HEK293T (cell line): ENCODE measurements at regions not wholly inside any gene's neighbourhood (a gene's known extent, or its start where the extent isn't known, plus 50 kb on each side); places are given as distances from the start of the nearest gene placed in this dataset.

ENCODE experiments used
- BHLHE40 ChIP-seq: fragments of 450-650 bp; IDR thresholded peaks from 2 replicates; pipeline ENCODE4 v1.6.1; 2016; ENCODE audit warnings: mild to moderate bottlenecking, moderate library complexity, borderline replicate concordance
- ELF4 ChIP-seq: fragments of 450-650 bp; IDR thresholded peaks from 2 replicates; pipeline ENCODE4 v1.6.1; 2017; ENCODE audit warnings: antibody characterized with exemption
- FOXA1 ChIP-seq: fragments of 450-650 bp; IDR thresholded peaks from 2 replicates; pipeline ENCODE4 v1.6.1; 2016; ENCODE audit warnings: mild to moderate bottlenecking
- FOXK2 ChIP-seq: fragments of 450-650 bp; IDR thresholded peaks from 2 replicates; pipeline ENCODE4 v1.6.1; 2016; ENCODE audit warnings: mild to moderate bottlenecking
- FOXM1 ChIP-seq: fragments of 450-650 bp; IDR thresholded peaks from 2 replicates; pipeline ENCODE4 v1.6.1; 2017; ENCODE audit warnings: mild to moderate bottlenecking, borderline replicate concordance
- L3MBTL2 ChIP-seq: fragments of 450-650 bp; conservative IDR thresholded peaks from 2 replicates; pipeline ENCODE4 v1.6.1; 2016; ENCODE audit warnings: mild to moderate bottlenecking
- LEF1 ChIP-seq: fragments of 450-650 bp; IDR thresholded peaks from 2 replicates; pipeline ENCODE4 v1.6.1; 2017; ENCODE audit warnings: mild to moderate bottlenecking, borderline replicate concordance
- NFRKB ChIP-seq: fragments of 450-650 bp; IDR thresholded peaks from 2 replicates; pipeline ENCODE4 v1.6.1; 2016; ENCODE audit warnings: mild to moderate bottlenecking, moderate library complexity
- PKNOX1 ChIP-seq: fragments of 450-650 bp; IDR thresholded peaks from 2 replicates; pipeline ENCODE4 v1.6.1; 2016
- SP1 ChIP-seq: fragments of 450-650 bp; IDR thresholded peaks from 2 replicates; pipeline ENCODE4 v1.6.1; 2017
- SUZ12 ChIP-seq: fragments of 450-650 bp; IDR thresholded peaks from 2 replicates; pipeline ENCODE4 v1.6.1; 2016; ENCODE audit warnings: mild to moderate bottlenecking
- TARDBP ChIP-seq: fragments of 450-650 bp; IDR thresholded peaks from 2 replicates; pipeline ENCODE4 v1.6.1; 2016

GRCh38 chr14:25140411-25140810 is 90.5 kb upstream of the STXBP6 start:
- no peak for TF ChIP-seq SP1
- TF ChIP-seq FOXK2: no peak
- no peak for TF ChIP-seq SUZ12
- no peak for TF ChIP-seq BHLHE40
- TF ChIP-seq FOXM1: no peak
- no peak for TF ChIP-seq NFRKB
- TF ChIP-seq LEF1: no peak
- TF ChIP-seq L3MBTL2: no peak
- no peak for TF ChIP-seq ELF4
- TF ChIP-seq FOXA1: no peak
- TF ChIP-seq TARDBP: no peak
- no peak for TF ChIP-seq PKNOX1
